Trophoblast cell (in vitro differentiated cells and primary cell): ENCODE measurements at regions not wholly inside any gene's neighbourhood (a gene's known extent, or its start where the extent isn't known, plus 50 kb on each side); places are given as distances from the start of the nearest gene placed in this dataset.

Experiments used
- DNase-seq, 2 donors: peaks; one replicate each; pipeline ENCODE4 v3.0.0-alpha.2; 2016
- H2AFZ ChIP-seq: 2 replicates; pipeline ENCODE4 v1.6.1; 2013; ENCODE audit warnings: low read length, moderate library complexity, mild to moderate bottlenecking; ENCODE audit not compliant: insufficient read depth, poor library complexity
- H2AK5ac ChIP-seq: 2 replicates; pipeline ENCODE4 v1.6.1; 2013; ENCODE audit warnings: mild to moderate bottlenecking, low read length
- H2BK120ac ChIP-seq: 2 replicates; pipeline ENCODE4 v1.6.1; 2013; ENCODE audit warnings: low read length, mild to moderate bottlenecking, moderate library complexity; ENCODE audit not compliant: insufficient read depth, poor library complexity
- H2BK12ac ChIP-seq: 2 replicates; pipeline ENCODE4 v1.6.1; 2013; ENCODE audit warnings: mild to moderate bottlenecking, low read length, moderate library complexity
- H2BK5ac ChIP-seq: 2 replicates; pipeline ENCODE4 v1.6.1; 2013; ENCODE audit warnings: low read length, low read depth, moderate library complexity, mild to moderate bottlenecking; ENCODE audit not compliant: poor library complexity
- H3K14ac ChIP-seq: 2 replicates; pipeline ENCODE4 v1.6.1; 2013; ENCODE audit warnings: mild to moderate bottlenecking, low read length
- H3K18ac ChIP-seq: 2 replicates; pipeline ENCODE4 v1.6.1; 2013; ENCODE audit warnings: mild to moderate bottlenecking, low read length
- H3K23ac ChIP-seq: 2 replicates; pipeline ENCODE4 v1.6.1; 2013; ENCODE audit warnings: low read length
- H3K27ac ChIP-seq: 2 replicates; pipeline ENCODE4 v1.5.1; 2013; ENCODE audit warnings: low read depth, mild to moderate bottlenecking, inconsistent platforms, low read length, moderate library complexity
- H3K27me3 ChIP-seq: 2 replicates; pipeline ENCODE4 v1.6.1; 2013; ENCODE audit warnings: inconsistent platforms, mild to moderate bottlenecking, low read length, moderate library complexity; ENCODE audit not compliant: insufficient read depth
- H3K36me3 ChIP-seq, 2 experiments: 1 replicate in 1 of 2; 2 replicates in 1 of 2; pipeline ENCODE4 v1.6.1; 2013; ENCODE audit warnings: low read length in 2 of 2, mild to moderate bottlenecking in 2 of 2, moderate library complexity in 1 of 2; ENCODE audit not compliant: insufficient read depth in 2 of 2, control insufficient read depth in 1 of 2
- H3K4ac ChIP-seq: 2 replicates; pipeline ENCODE4 v1.6.1; 2013; ENCODE audit warnings: low read depth, mild to moderate bottlenecking, low read length, moderate library complexity
- H3K4me1 ChIP-seq, 2 experiments: 1 replicate in 1 of 2; 2 replicates in 1 of 2; pipeline ENCODE4 v1.6.1; 2013; ENCODE audit warnings: low read length in 2 of 2, mild to moderate bottlenecking in 2 of 2, moderate library complexity in 1 of 2; ENCODE audit not compliant: insufficient read depth in 2 of 2, control insufficient read depth in 1 of 2
- H3K4me2 ChIP-seq: 2 replicates; pipeline ENCODE4 v1.6.1; 2013; ENCODE audit warnings: inconsistent platforms, mild to moderate bottlenecking, low read length, moderate library complexity
- H3K4me3 ChIP-seq: 2 replicates; pipeline ENCODE4 v1.5.1; 2013; ENCODE audit warnings: mild to moderate bottlenecking, low read depth, low read length, inconsistent platforms
- H3K79me1 ChIP-seq: one replicate; pipeline ENCODE4 v1.6.1; 2013; ENCODE audit warnings: low read length
- H3K79me2 ChIP-seq: 2 replicates; pipeline ENCODE4 v1.6.1; 2013; ENCODE audit warnings: low read length, mild to moderate bottlenecking; ENCODE audit not compliant: control insufficient read depth, insufficient read depth, poor library complexity
- H3K9ac ChIP-seq: 2 replicates; pipeline ENCODE4 v1.6.1; 2013; ENCODE audit warnings: mild to moderate bottlenecking, low read length
- H3K9me3 ChIP-seq: 2 replicates; pipeline ENCODE4 v1.6.1; 2013; ENCODE audit warnings: low read depth, mild to moderate bottlenecking, control low read depth, inconsistent platforms, low read length; ENCODE audit not compliant: insufficient read depth
- H4K12ac ChIP-seq: 2 replicates; pipeline ENCODE4 v1.6.1; 2013; ENCODE audit warnings: low read depth, mild to moderate bottlenecking, low read length, moderate library complexity
- H4K8ac ChIP-seq: 2 replicates; pipeline ENCODE4 v1.6.1; 2013; ENCODE audit warnings: low read depth, mild to moderate bottlenecking, low read length, moderate library complexity
- H4K91ac ChIP-seq: one replicate; pipeline ENCODE4 v1.6.1; 2013; ENCODE audit warnings: low read depth, mild to moderate bottlenecking, low read length, moderate library complexity
- WGBS: extraction: QIAGEN DNeasy Blood & Tissue Kit; methylation state at CpG from one replicate; pipeline ENCODE4 v1.1.7; 2013; ENCODE audit warnings: missing lambda C conversion rate; ENCODE audit not compliant: insufficient read length, insufficient coverage; ENCODE audit errors: extremely low coverage; 5-methylcytosine and 5-hydroxymethylcytosine counted together

DNA sequence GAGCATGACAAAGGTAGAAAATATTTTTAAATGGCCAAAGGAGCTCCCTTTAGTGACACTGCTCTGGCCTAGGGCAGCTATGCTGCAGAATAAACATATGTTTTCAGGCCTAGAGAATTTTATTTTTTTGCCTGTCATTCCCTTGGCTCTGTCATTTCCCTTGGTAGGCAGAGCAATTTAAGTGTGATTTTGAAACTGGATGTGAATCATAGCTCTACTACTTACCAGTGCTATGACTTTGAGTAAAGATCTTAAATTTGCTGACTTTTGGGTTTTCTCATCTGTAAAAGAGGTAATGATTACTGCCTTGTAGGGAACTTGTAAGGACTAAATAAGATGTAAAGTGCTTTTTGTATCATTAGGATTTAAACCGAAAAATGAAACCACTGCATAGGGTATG lies 189.0 kb upstream of the ZRANB2 start:
- Histone ChIP-seq H3K4me3 (no peak overlapping the region), H3K9me3 (no peaks in the 10 kb centered on the region), H3K18ac (no peak overlapping the region), H3K23ac (no peak overlapping the region), H4K12ac (no peak overlapping the region), H4K8ac (no peak overlapping the region), H3K4me2 (no peak overlapping the region), H3K36me3 (no peaks in the 10 kb centered on the region), H3K27ac (no peak overlapping the region), H3K79me1 (no peaks in the 10 kb centered on the region), H3K4me1 (no peaks in the 10 kb centered on the region), H3K4ac (no peak overlapping the region), H2AFZ (no peak overlapping the region), H2BK12ac (no peak overlapping the region), H2BK120ac (no peak overlapping the region), H4K91ac (no peak overlapping the region), H3K79me2 (no peaks in the 10 kb centered on the region), H3K9ac (no peak overlapping the region), H2AK5ac (no peak overlapping the region), H3K14ac (no peak overlapping the region), H2BK5ac (no peak overlapping the region), H3K27me3 (no peaks in the 10 kb centered on the region)
- WGBS = no CpG with 5 or more reads among the region's 1 CpG
- no peak for DNase-seq

DNA sequence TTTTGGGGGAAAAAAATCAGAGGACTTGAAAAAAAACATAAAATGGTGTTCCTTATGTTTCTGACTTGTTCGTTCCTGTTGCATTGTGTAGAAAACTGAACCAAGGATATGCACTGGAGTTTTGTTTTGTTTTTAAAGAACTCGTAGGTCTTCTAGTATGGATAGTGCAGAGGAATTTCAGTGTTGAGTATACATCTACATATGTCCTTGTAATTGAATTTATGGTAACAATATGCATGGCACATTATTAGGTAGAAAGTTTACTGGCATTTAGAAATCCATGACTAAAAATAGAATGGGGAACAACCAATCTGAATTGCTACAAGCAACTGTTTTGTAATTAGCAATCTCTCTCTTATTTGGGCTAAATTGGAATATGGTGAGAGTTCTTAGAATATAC lies 188.3 kb upstream of the ZRANB2 start:
- no CpG with 5 or more reads among the region's 2 CpGs for WGBS
- Histone ChIP-seq H3K14ac (no peak overlapping the region), H3K27me3 (no peaks in the 10 kb centered on the region), H3K23ac (no peak overlapping the region), H3K9me3 (no peaks in the 10 kb centered on the region), H3K9ac (no peak overlapping the region), H3K4me1 (no peaks in the 10 kb centered on the region), H2BK5ac (no peak overlapping the region), H4K91ac (no peak overlapping the region), H2AFZ (no peak overlapping the region), H2AK5ac (no peak overlapping the region), H2BK12ac (no peak overlapping the region), H3K79me1 (no peaks in the 10 kb centered on the region), H3K27ac (no peak overlapping the region), H3K4me2 (no peak overlapping the region), H4K8ac (no peak overlapping the region), H3K4me3 (no peak overlapping the region), H3K18ac (no peak overlapping the region), H3K36me3 (no peaks in the 10 kb centered on the region), H2BK120ac (no peak overlapping the region), H3K4ac (no peak overlapping the region), H3K79me2 (no peaks in the 10 kb centered on the region), H4K12ac (no peak overlapping the region)
- no peak for DNase-seq

DNA sequence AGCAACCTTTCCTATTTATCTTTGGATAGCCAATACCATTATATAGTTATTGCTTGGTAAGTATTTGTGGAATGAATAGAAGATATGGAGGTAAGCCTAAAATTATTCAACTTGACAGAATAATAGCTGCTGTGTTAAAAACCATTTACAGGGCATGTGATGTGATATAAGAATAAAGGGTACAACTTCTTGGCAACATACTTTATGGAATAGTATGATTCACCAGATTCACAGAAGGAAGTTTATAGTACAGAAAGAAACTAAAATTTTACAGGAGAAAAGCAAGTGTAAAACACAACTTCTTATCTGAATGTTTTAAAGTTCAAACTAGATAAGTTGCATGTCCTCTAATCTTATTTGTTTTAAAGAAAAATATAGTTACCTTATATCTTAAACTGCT lies 186.4 kb upstream of the ZRANB2 start:
- Histone ChIP-seq H2BK12ac (no peak overlapping the region), H3K79me2 (no peaks in the 10 kb centered on the region), H3K23ac (no peak overlapping the region), H3K36me3 (no peaks in the 10 kb centered on the region), H2AK5ac (no peak overlapping the region), H3K18ac (no peak overlapping the region), H4K91ac (no peak overlapping the region), H3K9ac (no peak overlapping the region), H3K4me2 (no peak overlapping the region), H3K79me1 (no peaks in the 10 kb centered on the region), H3K4me1 (no peaks in the 10 kb centered on the region), H3K4me3 (no peak overlapping the region), H2BK5ac (no peak overlapping the region), H4K8ac (no peak overlapping the region), H3K9me3 (no peaks in the 10 kb centered on the region), H3K14ac (no peak overlapping the region), H4K12ac (no peak overlapping the region), H3K27ac (no peak overlapping the region), H2AFZ (no peak overlapping the region), H2BK120ac (no peak overlapping the region), H3K27me3 (no peaks in the 10 kb centered on the region), H3K4ac (no peak overlapping the region)
- DNase-seq = no peak

DNA sequence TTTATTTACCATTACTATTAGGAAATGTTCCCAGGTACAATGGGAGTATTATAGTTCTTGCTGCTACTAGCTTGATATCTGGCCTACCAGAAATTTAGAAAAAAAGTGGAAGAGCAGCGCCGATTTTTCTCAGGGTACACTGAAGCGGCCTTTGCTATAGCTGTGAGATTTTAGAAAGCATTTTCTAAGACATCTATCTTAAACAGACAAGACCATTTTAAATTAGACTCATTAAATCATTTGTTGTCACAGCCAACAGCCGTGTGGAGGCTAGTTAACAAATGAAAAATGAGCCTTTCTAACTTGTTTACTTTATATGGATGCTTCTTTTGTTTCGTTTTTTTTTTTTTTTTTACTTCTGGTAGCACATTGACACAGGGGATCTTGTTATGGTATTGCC lies 183.2 kb upstream of the ZRANB2 start:
- WGBS = no CpG with 5 or more reads among the region's 5 CpGs
- no peaks in the 10 kb centered on the region for H3K4me1 ChIP-seq
- no peak for DNase-seq

DNA sequence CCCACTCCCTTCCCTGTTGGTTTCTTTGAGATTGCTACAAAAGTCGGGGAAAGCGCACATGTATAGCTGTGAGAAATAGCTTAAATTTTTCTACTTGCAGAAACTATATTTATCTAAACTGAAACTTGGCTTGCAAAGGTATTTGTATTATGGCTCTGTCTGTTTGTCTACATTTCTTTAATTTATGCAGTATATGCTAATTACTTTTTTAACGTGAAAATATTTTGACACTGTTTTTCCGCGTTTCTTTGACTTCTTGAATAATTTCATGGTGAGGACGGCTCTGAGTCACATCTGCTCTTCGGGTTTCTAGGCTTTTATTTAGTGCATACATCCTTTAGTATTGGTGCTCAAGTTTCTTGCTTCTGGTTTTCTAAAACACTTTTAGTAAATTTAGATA lies 182.1 kb upstream of the ZRANB2 start:
- no peak overlapping the region for H3K23ac ChIP-seq
- no peak overlapping the region for H4K12ac ChIP-seq
- H4K91ac ChIP-seq = no peak overlapping the region
- H2BK120ac ChIP-seq = no peak overlapping the region
- H3K36me3 ChIP-seq = no peaks in the 10 kb centered on the region
- no peak overlapping the region for H3K4me2 ChIP-seq
- no peak overlapping the region for H3K9ac ChIP-seq
- DNase-seq = no peak
- H3K27me3 ChIP-seq = no peaks in the 10 kb centered on the region
- H3K18ac ChIP-seq = no peak overlapping the region
- H2BK5ac ChIP-seq = no peak overlapping the region
- H2BK12ac ChIP-seq = no peak overlapping the region
- H2AFZ ChIP-seq = no peak overlapping the region
- H3K4me3 ChIP-seq = no peak overlapping the region
- no peak overlapping the region for H4K8ac ChIP-seq
- no peaks in the 10 kb centered on the region for H3K4me1 ChIP-seq
- H3K14ac ChIP-seq = no peak overlapping the region
- no peaks in the 10 kb centered on the region for H3K9me3 ChIP-seq
- H3K79me2 ChIP-seq = no peaks in the 10 kb centered on the region
- no peak overlapping the region for H3K27ac ChIP-seq
- H3K79me1 ChIP-seq = no peaks in the 10 kb centered on the region
- no peak overlapping the region for H2AK5ac ChIP-seq
- WGBS = no CpG with 5 or more reads among the region's 7 CpGs
- H3K4ac ChIP-seq = no peak overlapping the region

More for the DNA sequence above, 183.2 kb upstream of the ZRANB2 start:
- Histone ChIP-seq H3K4ac (no peak overlapping the region), H4K8ac (no peak overlapping the region), H3K23ac (no peak overlapping the region), H2AFZ (no peak overlapping the region), H4K12ac (no peak overlapping the region), H3K18ac (no peak overlapping the region), H3K9me3 (no peaks in the 10 kb centered on the region), H2AK5ac (no peak overlapping the region), H2BK120ac (no peak overlapping the region), H3K27me3 (no peaks in the 10 kb centered on the region), H3K79me2 (no peaks in the 10 kb centered on the region), H3K4me3 (no peak overlapping the region), H3K79me1 (no peaks in the 10 kb centered on the region), H2BK5ac (no peak overlapping the region), H4K91ac (no peak overlapping the region), H3K14ac (no peak overlapping the region), H3K4me2 (no peak overlapping the region), H3K36me3 (no peaks in the 10 kb centered on the region), H3K9ac (no peak overlapping the region), H3K27ac (no peak overlapping the region), H2BK12ac (no peak overlapping the region)
